ENCODE measurements at regions not wholly inside any gene's neighbourhood (a gene's known extent, or its start where the extent isn't known, plus 50 kb on each side); places are given as distances from the start of the nearest gene placed in this dataset.

DNA sequence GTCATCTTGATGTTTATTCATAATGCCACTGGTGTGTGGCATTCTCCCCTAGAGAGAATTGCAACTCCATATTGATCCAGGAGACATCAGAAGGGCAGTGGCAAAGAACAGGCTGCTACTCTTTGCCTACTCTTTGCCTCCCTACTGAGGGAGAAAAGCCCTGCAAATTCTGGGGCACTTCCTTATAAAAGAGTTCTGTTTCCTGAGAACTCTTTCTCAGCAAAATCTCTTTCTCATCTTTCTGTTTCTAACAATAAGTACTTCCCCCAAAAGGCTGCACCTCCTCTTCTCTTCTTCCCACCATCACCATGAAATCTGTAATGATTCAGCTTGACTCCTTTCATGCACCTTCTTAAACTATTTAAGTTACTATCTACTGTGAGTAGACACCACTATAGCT, 270.3 kb downstream of the MREG start:
- ChIA-PET CTCF (interaction anchor here (0.5 kb wide), 1 partner anchor 149 kb away, joined by 3 read pairs; no protein-coding TSS in a partner anchor), POLR2A (ENCODE audit: low non-redundant PET) (no interaction called here)
- DNase-seq (ENCODE audit: low spot score): no peak
- H3K27ac ChIP-seq: no peak overlapping the region
- TF ChIP-seq, protein P1, sequence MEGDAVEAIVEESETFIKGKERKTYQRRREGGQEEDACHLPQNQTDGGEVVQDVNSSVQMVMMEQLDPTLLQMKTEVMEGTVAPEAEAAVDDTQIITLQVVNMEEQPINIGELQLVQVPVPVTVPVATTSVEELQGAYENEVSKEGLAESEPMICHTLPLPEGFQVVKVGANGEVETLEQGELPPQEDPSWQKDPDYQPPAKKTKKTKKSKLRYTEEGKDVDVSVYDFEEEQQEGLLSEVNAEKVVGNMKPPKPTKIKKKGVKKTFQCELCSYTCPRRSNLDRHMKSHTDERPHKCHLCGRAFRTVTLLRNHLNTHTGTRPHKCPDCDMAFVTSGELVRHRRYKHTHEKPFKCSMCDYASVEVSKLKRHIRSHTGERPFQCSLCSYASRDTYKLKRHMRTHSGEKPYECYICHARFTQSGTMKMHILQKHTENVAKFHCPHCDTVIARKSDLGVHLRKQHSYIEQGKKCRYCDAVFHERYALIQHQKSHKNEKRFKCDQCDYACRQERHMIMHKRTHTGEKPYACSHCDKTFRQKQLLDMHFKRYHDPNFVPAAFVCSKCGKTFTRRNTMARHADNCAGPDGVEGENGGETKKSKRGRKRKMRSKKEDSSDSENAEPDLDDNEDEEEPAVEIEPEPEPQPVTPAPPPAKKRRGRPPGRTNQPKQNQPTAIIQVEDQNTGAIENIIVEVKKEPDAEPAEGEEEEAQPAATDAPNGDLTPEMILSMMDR (conservative IDR thresholded peaks at IDR 0.05; ENCODE audit: low read depth): no peak

DNA sequence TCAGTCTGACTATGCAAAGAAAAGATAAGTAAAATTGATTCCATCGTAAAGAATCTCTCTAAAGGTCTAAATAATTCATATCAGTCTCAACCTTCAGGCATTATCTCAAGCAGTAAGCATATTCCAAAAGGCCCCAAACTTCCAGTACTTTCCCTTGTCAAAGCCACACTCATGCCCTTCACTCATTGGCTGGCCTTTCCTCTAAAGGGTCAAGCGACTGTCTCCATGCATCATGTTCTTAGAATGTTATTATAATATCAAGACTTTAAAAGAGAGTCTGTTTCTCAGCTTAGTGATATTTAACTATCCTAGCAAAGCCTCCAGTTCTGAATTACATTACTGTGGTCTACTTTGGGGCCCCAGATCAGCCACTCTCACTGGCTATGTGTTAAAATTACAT, 271.3 kb downstream of the MREG start:
- ChIA-PET POLR2A (ENCODE audit: low non-redundant PET) (no interaction called here), CTCF (no interaction called here)
- TF ChIP-seq, protein P1 (conservative IDR thresholded peaks at IDR 0.05; ENCODE audit: low read depth): no peak
- DNase-seq (ENCODE audit: low spot score): no peak
- H3K27ac ChIP-seq: no peak overlapping the region

DNA sequence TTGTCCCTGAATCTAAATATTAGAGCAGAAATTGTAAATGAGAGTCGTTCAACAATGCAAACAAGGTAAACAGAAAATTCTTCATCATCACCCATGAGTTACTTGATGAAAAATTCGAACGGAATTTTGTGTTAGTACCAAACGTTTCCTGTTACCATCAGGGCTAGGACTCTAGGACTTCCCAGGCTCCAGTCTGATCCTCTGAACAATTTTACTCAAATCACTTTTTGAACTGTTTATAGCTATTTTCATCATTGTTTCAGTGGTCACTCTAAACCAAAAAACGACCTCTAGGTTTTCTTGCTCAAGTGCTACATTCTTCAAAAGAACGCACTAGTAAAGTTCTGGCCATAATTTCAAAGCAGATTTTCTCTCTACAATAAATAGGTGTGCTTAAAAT, 273.3 kb downstream of the MREG start:
- POLR2A ChIA-PET (ENCODE audit: low non-redundant PET): no interaction called here
- TF ChIP-seq, protein P1 (conservative IDR thresholded peaks at IDR 0.05; ENCODE audit: low read depth): no peak
- no peak overlapping the region for H3K27ac ChIP-seq
- CTCF ChIA-PET: no interaction called here
- no peak for DNase-seq (ENCODE audit: low spot score)

- CTCF ChIA-PET: no interaction called here
- TF ChIP-seq, protein P1 (conservative IDR thresholded peaks at IDR 0.05; ENCODE audit: low read depth): no peak
- DNase-seq (ENCODE audit: low spot score): no peak
- POLR2A ChIA-PET (ENCODE audit: low non-redundant PET): no interaction called here
- no peak overlapping the region for H3K27ac ChIP-seq
These were observed 275.0 kb downstream of the MREG start for GRCh38 chr2:215738351-215738750.

GRCh38 chr2:215737477-215737876, 275.9 kb downstream of the MREG start:
- DNase-seq (ENCODE audit: low spot score): no peak
- TF ChIP-seq, protein P1 (conservative IDR thresholded peaks at IDR 0.05; ENCODE audit: low read depth): no peak
- no peak overlapping the region for H3K27ac ChIP-seq
- POLR2A ChIA-PET (ENCODE audit: low non-redundant PET): no interaction called here
- CTCF ChIA-PET: no interaction called here

DNA sequence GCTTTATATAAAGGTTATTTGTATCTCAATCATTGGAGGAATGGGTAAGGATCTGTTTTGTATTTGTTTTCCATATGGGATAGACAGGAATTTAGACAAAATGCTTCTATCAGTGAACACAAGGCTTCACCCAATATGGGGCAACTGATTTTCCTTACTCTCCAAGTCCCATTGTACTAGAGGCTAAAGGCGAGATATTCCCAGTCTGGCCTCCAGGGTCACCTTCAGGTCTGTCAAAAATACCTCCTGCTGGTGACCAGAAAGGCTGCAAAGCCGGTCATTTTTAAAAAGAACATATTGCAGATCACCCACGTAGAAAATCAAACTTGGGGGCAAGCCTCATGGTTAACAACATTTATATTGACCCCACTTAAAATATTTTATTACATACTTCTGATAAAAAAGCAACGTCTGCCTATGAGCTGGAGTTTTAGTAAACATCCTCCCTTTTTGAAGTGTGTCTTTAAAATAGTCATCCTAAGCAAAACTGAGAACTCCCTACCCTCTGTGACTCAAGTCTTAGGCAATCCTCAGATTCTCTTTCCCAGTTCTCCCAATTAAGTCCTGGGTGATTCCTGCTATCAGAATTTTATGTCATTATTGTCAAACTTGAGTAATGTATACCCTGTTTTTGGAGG, 276.6 kb downstream of the MREG start:
- DNase-seq (ENCODE audit: low spot score): no peak

More for the DNA sequence above, 276.6 kb downstream of the MREG start:
- TF ChIP-seq, protein P1 (conservative IDR thresholded peaks at IDR 0.05; ENCODE audit: low read depth): no peak
- ChIA-PET POLR2A (ENCODE audit: low non-redundant PET) (no interaction called here), CTCF (interaction anchor here (0.6 to 1.4 kb wide), 3 partner anchors 12 to 80 kb away, joined by 3 to 8 read pairs (median 3); no protein-coding TSS in a partner anchor)
- no peak overlapping the region for H3K27ac ChIP-seq
